ENCODE measurements at regions not wholly inside any gene's neighbourhood (a gene's known extent, or its start where the extent isn't known, plus 50 kb on each side); places are given as distances from the start of the nearest gene placed in this dataset.
A peak's percentile ranks its signal among the peaks of the same experiment; 100 is the strongest.

- no peak for TF ChIP-seq CTCF (IDR thresholded peaks at IDR 0.05)
Measured at GRCh38 chr10:27369880-27370279, 129.3 kb upstream of the ACBD5 start.

GRCh38 chr10:27368706-27369105 lies 128.1 kb upstream of the ACBD5 start:
- Histone ChIP-seq H3K4me1 (no peaks in the 10 kb centered on the region), H3K4me3 (no peak overlapping the region), H3K27me3 (ENCODE audit: low read depth) (no peaks in the 10 kb centered on the region), H3K9me3 (no peaks in the 10 kb centered on the region), H3K27ac (no peak overlapping the region), H3K36me3 (no peaks in the 10 kb centered on the region)
- ATAC-seq (no peak), DNase-seq (no peak)
- intact Hi-C loops (cut with DNase I) = no loop called here
- no peak for TF ChIP-seq CTCF (IDR thresholded peaks at IDR 0.05)

More at GRCh38 chr10:27369880-27370279, 129.3 kb upstream of the ACBD5 start:
- H3K4me3 ChIP-seq = no peak overlapping the region
- intact Hi-C loops (cut with DNase I) = no loop called here
- no peaks in the 10 kb centered on the region for H3K27me3 ChIP-seq (ENCODE audit: low read depth)
- no peak for DNase-seq
- no peak overlapping the region for H3K27ac ChIP-seq
- no peaks in the 10 kb centered on the region for H3K36me3 ChIP-seq
- no peaks in the 10 kb centered on the region for H3K9me3 ChIP-seq
- ATAC-seq = no peak
- no peaks in the 10 kb centered on the region for H3K4me1 ChIP-seq

- intact Hi-C loops (cut with DNase I) = no loop called here
Measured at GRCh38 chr10:27366769-27367168, 126.2 kb upstream of the ACBD5 start.

GRCh38 chr10:27364028-27364427 lies 123.4 kb upstream of the ACBD5 start:
- Histone ChIP-seq H3K27me3 (ENCODE audit: low read depth) (no peaks in the 10 kb centered on the region), H3K9me3 (no peaks in the 10 kb centered on the region), H3K36me3 (no peaks in the 10 kb centered on the region), H3K4me3 (no peak overlapping the region), H3K4me1 (no peaks in the 10 kb centered on the region), H3K27ac (no peak overlapping the region)
- ATAC-seq (no peak), DNase-seq (no peak)
- intact Hi-C loops (cut with DNase I) = no loop called here
- TF ChIP-seq CTCF (IDR thresholded peaks at IDR 0.05) = no peak

More at GRCh38 chr10:27366769-27367168, 126.2 kb upstream of the ACBD5 start:
- no peaks in the 10 kb centered on the region for H3K9me3 ChIP-seq
- H3K36me3 ChIP-seq = no peaks in the 10 kb centered on the region
- H3K4me1 ChIP-seq = no peaks in the 10 kb centered on the region
- no peaks in the 10 kb centered on the region for H3K27me3 ChIP-seq (ENCODE audit: low read depth)
- no peak for ATAC-seq
- no peak for TF ChIP-seq CTCF (IDR thresholded peaks at IDR 0.05)
- no peak overlapping the region for H3K27ac ChIP-seq
- DNase-seq = no peak
- no peak overlapping the region for H3K4me3 ChIP-seq

GRCh38 chr10:27360581-27361172 lies 120.1 kb upstream of the ACBD5 start:
- peak; percentile 81 for DNase-seq
- Histone ChIP-seq H3K4me1 (no peaks in the 10 kb centered on the region), H3K4me3 (no peak overlapping the region), H3K27ac (no peak overlapping the region), H3K36me3 (no peaks in the 10 kb centered on the region), H3K9me3 (no peaks in the 10 kb centered on the region), H3K27me3 (ENCODE audit: low read depth) (no peaks in the 10 kb centered on the region)
- intact Hi-C loops (cut with DNase I) = no loop called here
- TF ChIP-seq CTCF (IDR thresholded peaks at IDR 0.05) = peak; percentile 82
- peak; percentile 78 to 89 for ATAC-seq
